NT2/D1 (cell line): ENCODE measurements at regions not wholly inside any gene's neighbourhood (a gene's known extent, or its start where the extent isn't known, plus 50 kb on each side); places are given as distances from the start of the nearest gene placed in this dataset.

Experiments used
- YY1 ChIP-seq: IDR thresholded peaks from 2 replicates; pipeline ENCODE4 v1.6.1; 2011; ENCODE audit not compliant: insufficient read length, insufficient read depth
- ZNF274 ChIP-seq: IDR thresholded peaks from 2 replicates; pipeline ENCODE4 v1.6.1; 2011; ENCODE audit warnings: mild to moderate bottlenecking, low read depth, low read length

GRCh38 chr2:77910136-77910535 is 388.0 kb upstream of the LRRTM4 start:
- TF ChIP-seq YY1 (no peak), ZNF274 (no peak)
